Gastroesophageal sphincter (tissue), 4 donors: ENCODE measurements at regions not wholly inside any gene's neighbourhood (a gene's known extent, or its start where the extent isn't known, plus 50 kb on each side); places are given as distances from the start of the nearest gene placed in this dataset.
A peak's percentile ranks its signal among the peaks of the same experiment; 100 is the strongest.

Experiments
- ATAC-seq: fragments of 150-250 bp; one replicate; pipeline ENCODE4 v1.9.1; 2016; ENCODE audit warnings: mild to moderate bottlenecking, moderate library complexity
- H3K27ac ChIP-seq, 4 donors: fragments of 200-600 bp; sonication (generic) in 3 of 4; 1 replicate in 3 of 4; 2 replicates in 1 of 4; pipeline ENCODE4 v1.5.1; 2016 to 2019
- H3K27me3 ChIP-seq: fragments of 200-600 bp; sonication (generic); one replicate; pipeline ENCODE4 v1.5.1; 2019
- H3K36me3 ChIP-seq, 2 donors: fragments of 200-600 bp; sonication (generic); one replicate each; pipeline ENCODE4 v1.5.1; 2019; ENCODE audit warnings: control low read depth in 1 of 2
- H3K4me1 ChIP-seq, 3 donors: fragments of 200-600 bp; sonication (generic); 1 replicate in 2 of 3; 2 replicates in 1 of 3; pipeline ENCODE4 v1.5.1; 2016 to 2019; ENCODE audit warnings: control low read depth in 2 of 3
- H3K4me3 ChIP-seq, 2 donors: fragments of 200-600 bp; sonication (generic); one replicate each; pipeline ENCODE4 v1.5.1; 2019; ENCODE audit warnings: mild to moderate bottlenecking in 1 of 2, moderate library complexity in 1 of 2
- H3K9me3 ChIP-seq, 3 donors: fragments of 200-600 bp; sonication (generic); one replicate each; pipeline ENCODE4 v1.5.1; 2017 to 2019; ENCODE audit warnings: control low read depth in 2 of 3
- EP300 ChIP-seq: sonication (generic); formaldehyde crosslinking; IDR thresholded peaks from one replicate; pipeline ENCODE4 v1.6.1; 2017; ENCODE audit warnings: antibody characterized with exemption, mild to moderate bottlenecking
- POLR2A ChIP-seq, 2 donors: fragments of 450-650 bp; IDR thresholded peaks; one replicate each; pipeline ENCODE4 v1.6.1; 2017; ENCODE audit warnings: antibody characterized with exemption in 2 of 2, mild to moderate bottlenecking in 2 of 2, moderate library complexity in 1 of 2
- POLR2AphosphoS5 ChIP-seq: sonication (generic); formaldehyde crosslinking; IDR thresholded peaks from one replicate; pipeline ENCODE4 v1.6.1; 2017; ENCODE audit warnings: antibody characterized with exemption
- WGBS, 2 donors: methylation state at CpG; one replicate each; pipeline ENCODE4 v1.1.5; 2018; ENCODE audit warnings: low coverage in 1 of 2; 5-methylcytosine and 5-hydroxymethylcytosine counted together
- TF ChIP-seq, protein P1 (sequence below), 4 experiments: fragments of 200-600 bp in 2 of 4; fragments of 450-650 bp in 2 of 4; sonication (generic) in 1 of 4; IDR thresholded peaks; one replicate each; pipeline ENCODE4 v1.5.1; 2017 to 2019; ENCODE audit warnings: antibody characterized with exemption in 4 of 4, mild to moderate bottlenecking in 2 of 4, moderate library complexity in 2 of 4

- peaks cover 5% of the 10 kb centered on the region for H3K27me3 ChIP-seq
- no peak for ATAC-seq
Observed at GRCh38 chr2:13056259-13056843, 339.6 kb downstream of the TRIB2 start.

GRCh38 chr2:13057671-13058070 lies 340.9 kb downstream of the TRIB2 start:
- Histone ChIP-seq H3K27ac (no peak overlapping the region), H3K4me1 (no peaks in the 10 kb centered on the region), H3K9me3 (no peaks in the 10 kb centered on the region), H3K27me3 (peaks cover 5% of the 10 kb centered on the region), H3K4me3 (no peak overlapping the region), H3K36me3 (no peaks in the 10 kb centered on the region)
- ATAC-seq = no peak
- TF ChIP-seq, protein P1, sequence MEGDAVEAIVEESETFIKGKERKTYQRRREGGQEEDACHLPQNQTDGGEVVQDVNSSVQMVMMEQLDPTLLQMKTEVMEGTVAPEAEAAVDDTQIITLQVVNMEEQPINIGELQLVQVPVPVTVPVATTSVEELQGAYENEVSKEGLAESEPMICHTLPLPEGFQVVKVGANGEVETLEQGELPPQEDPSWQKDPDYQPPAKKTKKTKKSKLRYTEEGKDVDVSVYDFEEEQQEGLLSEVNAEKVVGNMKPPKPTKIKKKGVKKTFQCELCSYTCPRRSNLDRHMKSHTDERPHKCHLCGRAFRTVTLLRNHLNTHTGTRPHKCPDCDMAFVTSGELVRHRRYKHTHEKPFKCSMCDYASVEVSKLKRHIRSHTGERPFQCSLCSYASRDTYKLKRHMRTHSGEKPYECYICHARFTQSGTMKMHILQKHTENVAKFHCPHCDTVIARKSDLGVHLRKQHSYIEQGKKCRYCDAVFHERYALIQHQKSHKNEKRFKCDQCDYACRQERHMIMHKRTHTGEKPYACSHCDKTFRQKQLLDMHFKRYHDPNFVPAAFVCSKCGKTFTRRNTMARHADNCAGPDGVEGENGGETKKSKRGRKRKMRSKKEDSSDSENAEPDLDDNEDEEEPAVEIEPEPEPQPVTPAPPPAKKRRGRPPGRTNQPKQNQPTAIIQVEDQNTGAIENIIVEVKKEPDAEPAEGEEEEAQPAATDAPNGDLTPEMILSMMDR (IDR thresholded peaks at IDR 0.05) = no peak
- TF ChIP-seq POLR2AphosphoS5 (no peak), EP300 (no peak), POLR2A (IDR thresholded peaks at IDR 0.05) (no peak)

More at GRCh38 chr2:13056259-13056843, 339.6 kb downstream of the TRIB2 start:
- 36 to 42% methylated on average over 3 of the region's 3 CpGs for WGBS, 2 donors
- Histone ChIP-seq H3K36me3 (no peaks in the 10 kb centered on the region), H3K9me3 (no peaks in the 10 kb centered on the region), H3K4me1 (no peaks in the 10 kb centered on the region), H3K4me3 (no peak overlapping the region), H3K27ac (no peak overlapping the region)
- TF ChIP-seq, protein P1 (IDR thresholded peaks at IDR 0.05) = peak in 2 of 4 experiments; percentile 13 to 21
- no peak for TF ChIP-seq EP300

- no peak for ATAC-seq
- H3K9me3 ChIP-seq = no peaks in the 10 kb centered on the region
- TF ChIP-seq EP300 (no peak), POLR2AphosphoS5 (no peak), POLR2A (IDR thresholded peaks at IDR 0.05) (no peak)
- TF ChIP-seq, protein P1 (IDR thresholded peaks at IDR 0.05) = no peak
Observed at GRCh38 chr2:13066676-13067075, 349.9 kb downstream of the TRIB2 start.

DNA sequence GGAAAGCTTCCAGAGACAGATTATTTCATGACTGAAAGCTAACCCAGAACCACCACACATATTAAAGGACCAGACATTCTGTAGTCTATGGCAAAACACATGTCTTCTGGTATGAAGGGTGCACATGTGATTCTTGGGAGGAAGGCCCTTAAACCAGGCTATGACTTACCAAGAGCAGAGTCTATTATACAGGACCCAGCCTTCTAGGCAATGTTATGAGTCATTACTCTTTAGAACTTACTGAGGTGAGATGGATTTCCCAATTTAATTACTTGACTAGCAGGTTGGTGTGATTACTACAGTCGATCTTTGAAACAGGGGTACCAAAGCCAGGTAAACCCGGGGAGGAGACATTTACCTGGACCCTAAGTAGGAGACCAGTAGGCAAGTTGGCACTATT lies 350.8 kb downstream of the TRIB2 start:
- no peaks in the 10 kb centered on the region for H3K36me3 ChIP-seq
- H3K27me3 ChIP-seq = no peaks in the 10 kb centered on the region
- WGBS, 2 donors = 80 to 100% methylated on average over 1 to 2 of the region's 2 CpGs
- no peak overlapping the region for H3K27ac ChIP-seq
- no peak for TF ChIP-seq POLR2AphosphoS5
- no peak for TF ChIP-seq EP300
- TF ChIP-seq, protein P1 (IDR thresholded peaks at IDR 0.05) = no peak
- TF ChIP-seq POLR2A (IDR thresholded peaks at IDR 0.05) = no peak
- no peaks in the 10 kb centered on the region for H3K4me1 ChIP-seq
- H3K4me3 ChIP-seq = no peak overlapping the region
- ATAC-seq = no peak
- H3K9me3 ChIP-seq = no peaks in the 10 kb centered on the region

More at GRCh38 chr2:13066676-13067075, 349.9 kb downstream of the TRIB2 start:
- no peaks in the 10 kb centered on the region for H3K27me3 ChIP-seq
- no peak overlapping the region for H3K4me3 ChIP-seq
- no peak overlapping the region for H3K27ac ChIP-seq
- 55 to 69% methylated on average over 1 of the region's 1 CpG for WGBS, 2 donors
- no peaks in the 10 kb centered on the region for H3K36me3 ChIP-seq
- H3K4me1 ChIP-seq = no peaks in the 10 kb centered on the region

DNA sequence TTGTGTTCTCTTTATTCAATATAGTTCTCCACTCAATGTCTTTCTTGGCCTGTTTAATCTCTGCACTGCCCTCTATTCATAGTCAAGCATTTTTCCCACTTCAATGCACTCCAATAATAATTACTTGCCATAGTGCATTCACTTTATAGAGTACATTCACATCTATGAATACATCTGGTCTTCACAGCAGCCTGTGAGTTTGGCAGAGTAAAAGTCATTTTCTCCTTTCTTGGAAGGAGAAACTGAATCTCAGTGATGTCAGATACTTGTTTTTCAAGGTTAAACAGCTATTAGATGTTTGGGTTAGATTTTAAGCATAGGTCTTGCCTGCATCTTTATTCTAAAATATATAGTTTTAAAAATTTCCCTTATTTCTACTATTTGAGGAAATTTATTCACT lies 373.2 kb downstream of the TRIB2 start:
- no peaks in the 10 kb centered on the region for H3K9me3 ChIP-seq
- ATAC-seq = no peak
- no peak overlapping the region for H3K4me3 ChIP-seq
- H3K4me1 ChIP-seq = no peaks in the 10 kb centered on the region
- no peak overlapping the region for H3K27ac ChIP-seq
- TF ChIP-seq, protein P1 (IDR thresholded peaks at IDR 0.05) = no peak
- no peak for TF ChIP-seq POLR2A (IDR thresholded peaks at IDR 0.05)
- no peaks in the 10 kb centered on the region for H3K36me3 ChIP-seq
- H3K27me3 ChIP-seq = no peaks in the 10 kb centered on the region
